ENCODE measurements at regions not wholly inside any gene's neighbourhood (a gene's known extent, or its start where the extent isn't known, plus 50 kb on each side); places are given as distances from the start of the nearest gene placed in this dataset.

- TF ChIP-seq CTCF (IDR thresholded peaks at IDR 0.05) = no peak
- no peak for TF ChIP-seq POLR2A (IDR thresholded peaks at IDR 0.05)
Measured at GRCh38 chr20:30511322-30512030, 746.0 kb upstream of the DEFB115 start.
